CD4-positive, alpha-beta T cell treated with Interleukin-6 at 100 ng/mL for 8 hours (primary cell): ENCODE measurements at regions not wholly inside any gene's neighbourhood (a gene's known extent, or its start where the extent isn't known, plus 50 kb on each side); places are given as distances from the start of the nearest gene placed in this dataset.

Experiments used
- DNase-seq: peaks from one replicate; pipeline ENCODE4 v3.0.0-alpha.2; 2020; ENCODE audit warnings: mixed read lengths, low spot score

DNA sequence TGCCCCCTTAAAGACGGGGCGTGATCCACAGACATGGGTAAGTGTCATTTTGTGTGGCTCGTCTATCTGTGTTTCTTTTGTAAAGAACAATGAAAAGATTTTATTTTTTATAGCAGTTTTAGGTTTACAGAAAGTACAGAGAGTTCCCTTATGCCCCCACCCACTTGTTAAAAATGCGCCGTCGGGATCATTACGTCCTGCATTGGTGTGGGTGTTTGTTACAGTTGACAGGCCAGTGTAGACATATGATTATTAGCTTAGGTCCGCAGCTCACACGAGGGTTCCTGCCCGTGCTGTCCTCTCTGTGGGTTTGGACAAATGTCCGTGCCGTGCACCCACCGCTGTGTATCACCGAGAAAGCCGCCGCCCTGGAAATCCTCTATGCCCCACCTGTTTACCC lies 50.5 kb downstream of the RGS12 start:
- DNase-seq: no peak

- no peak for DNase-seq
Observed at GRCh38 chr4:3344104-3344503, 51.3 kb downstream of the RGS12 start.

DNA sequence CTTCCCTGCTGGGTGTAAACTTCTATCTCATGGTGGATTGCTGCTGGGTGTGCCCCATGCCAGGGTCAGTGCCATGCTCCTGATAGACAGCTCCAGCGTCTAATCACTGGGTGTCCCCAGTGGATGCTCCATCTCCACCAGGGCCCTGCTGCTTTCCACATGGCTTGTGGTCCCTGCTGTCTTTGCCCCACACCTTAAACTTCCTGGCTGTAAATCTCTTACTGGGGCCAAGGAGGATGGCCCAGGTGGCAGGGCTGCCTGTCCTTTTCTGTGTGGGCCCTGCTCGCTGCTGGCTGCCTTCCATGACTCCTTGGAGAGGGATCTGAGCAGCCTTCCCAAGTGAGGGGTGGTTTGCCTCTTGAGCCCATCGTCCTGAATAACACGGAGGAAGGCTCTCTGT lies 51.8 kb downstream of the RGS12 start:
- DNase-seq: no peak

DNA sequence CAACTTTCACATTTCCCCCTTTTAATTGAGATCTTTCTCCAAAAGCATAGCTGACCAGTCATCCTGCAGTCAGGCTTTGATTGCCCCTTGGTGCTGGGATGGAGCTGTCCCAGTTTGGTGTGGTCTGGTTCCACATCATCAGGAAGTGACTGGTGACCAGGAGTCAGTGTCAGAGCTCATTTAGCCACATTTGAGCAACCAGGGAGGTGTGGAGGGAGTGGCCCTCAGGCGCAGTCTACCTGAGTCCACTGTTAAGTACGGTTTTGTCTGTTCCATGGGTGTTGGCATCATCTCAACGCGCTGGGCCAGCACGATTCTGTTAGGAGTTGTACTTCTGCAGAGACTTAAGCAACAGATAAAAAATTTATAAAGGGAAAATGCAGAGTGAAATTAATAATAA lies 52.6 kb downstream of the RGS12 start:
- no peak for DNase-seq

DNA sequence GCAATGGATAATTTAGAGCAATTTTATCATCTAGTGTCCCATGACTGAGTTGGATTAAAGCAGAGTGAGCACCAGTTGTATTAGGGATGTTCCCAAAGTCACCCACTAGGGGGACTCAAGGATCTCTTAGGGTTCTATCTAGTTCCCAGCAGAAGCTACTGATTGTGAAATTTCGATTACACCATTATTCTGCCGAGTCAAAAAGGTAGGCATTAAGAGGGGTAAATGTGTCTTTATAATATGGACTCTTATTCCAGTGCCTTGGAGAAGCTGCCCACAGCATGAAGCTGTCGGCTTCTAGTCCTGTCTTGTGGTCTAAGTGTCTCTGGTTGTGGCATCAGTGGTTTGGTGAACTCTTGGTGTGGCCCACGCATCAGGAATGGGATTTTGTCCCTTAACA lies 53.3 kb downstream of the RGS12 start:
- DNase-seq: peak; percentile 56

GRCh38 chr4:3347871-3348270 lies 55.0 kb downstream of the RGS12 start:
- DNase-seq: no peak

- no peak for DNase-seq
Observed at GRCh38 chr4:3348621-3349020, 55.8 kb downstream of the RGS12 start.

- DNase-seq: no peak
Observed at GRCh38 chr4:3349116-3349515, 56.3 kb downstream of the RGS12 start.

- DNase-seq: no peak
Observed at GRCh38 chr4:3351997-3352396, 59.2 kb downstream of the RGS12 start.

GRCh38 chr4:3352505-3352904 lies 59.7 kb downstream of the RGS12 start:
- DNase-seq: no peak

DNA sequence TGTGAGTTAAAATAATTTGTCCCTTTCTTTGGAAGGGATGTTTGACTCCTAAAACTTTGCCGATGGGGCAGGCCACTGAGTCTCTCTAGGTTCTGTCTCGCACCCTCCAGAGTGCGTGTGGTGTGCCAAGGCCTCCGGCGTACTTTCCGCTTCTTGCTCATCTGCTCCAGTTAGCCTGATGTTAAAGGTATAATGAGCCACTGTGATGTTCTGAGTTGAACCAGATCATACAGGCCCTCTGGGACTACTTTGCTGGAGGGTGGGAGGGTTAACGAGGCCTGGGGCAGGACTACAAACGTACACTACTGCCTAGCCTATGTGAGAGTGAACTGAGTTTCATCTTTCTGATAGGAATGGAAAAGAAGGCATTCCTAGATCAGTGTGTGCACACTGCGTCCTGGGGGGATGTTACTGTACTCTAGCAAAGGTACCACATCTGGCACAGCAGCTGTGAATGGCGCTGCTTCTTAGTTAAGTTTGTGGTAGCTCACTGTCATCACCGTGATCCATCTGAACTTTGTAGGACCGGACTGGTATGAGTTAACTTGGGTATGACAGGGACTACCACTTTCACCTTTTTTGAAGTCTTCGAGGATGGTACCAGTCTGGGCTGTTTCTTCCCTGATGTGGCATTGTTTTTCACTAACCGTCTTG lies 60.2 kb downstream of the RGS12 start:
- DNase-seq: no peak

DNA sequence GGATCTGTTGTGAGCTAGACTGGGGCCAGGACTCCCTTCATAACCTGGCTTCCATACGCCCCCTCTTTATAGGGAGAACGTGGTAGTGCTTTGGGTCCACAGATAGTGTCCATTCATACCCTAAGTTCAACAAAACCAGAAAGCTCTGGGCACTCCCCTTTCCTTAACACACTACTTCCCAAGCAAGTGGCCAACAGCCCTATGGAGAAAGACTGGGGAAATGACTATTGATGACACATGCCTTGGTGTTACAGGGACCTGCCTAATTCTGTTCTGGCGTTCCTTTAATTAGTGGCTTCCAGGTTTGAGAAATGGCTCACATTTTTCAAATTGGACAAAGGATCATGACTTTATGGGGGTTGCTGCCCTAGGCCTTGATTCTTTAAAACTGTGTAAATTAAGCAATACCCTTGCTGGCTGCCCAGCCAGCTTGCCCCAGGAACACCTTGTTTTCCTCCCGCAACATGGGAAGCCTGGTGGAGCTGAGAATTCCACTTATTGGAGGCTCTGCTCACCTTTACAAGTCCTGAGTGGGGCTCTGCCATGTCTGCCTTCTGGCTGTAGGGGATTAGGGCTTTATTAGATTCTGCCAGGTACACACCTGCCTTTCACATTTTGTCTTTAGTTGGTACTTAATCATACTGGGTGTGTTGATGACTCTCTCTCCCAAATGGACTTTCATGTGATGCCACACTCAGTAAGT lies 61.1 kb downstream of the RGS12 start:
- DNase-seq: no peak

- DNase-seq: no peak
Observed at GRCh38 chr4:3354455-3354811, 61.6 kb downstream of the RGS12 start.

- DNase-seq: no peak
Observed at GRCh38 chr4:3355266-3355748, 62.5 kb downstream of the RGS12 start.

DNA sequence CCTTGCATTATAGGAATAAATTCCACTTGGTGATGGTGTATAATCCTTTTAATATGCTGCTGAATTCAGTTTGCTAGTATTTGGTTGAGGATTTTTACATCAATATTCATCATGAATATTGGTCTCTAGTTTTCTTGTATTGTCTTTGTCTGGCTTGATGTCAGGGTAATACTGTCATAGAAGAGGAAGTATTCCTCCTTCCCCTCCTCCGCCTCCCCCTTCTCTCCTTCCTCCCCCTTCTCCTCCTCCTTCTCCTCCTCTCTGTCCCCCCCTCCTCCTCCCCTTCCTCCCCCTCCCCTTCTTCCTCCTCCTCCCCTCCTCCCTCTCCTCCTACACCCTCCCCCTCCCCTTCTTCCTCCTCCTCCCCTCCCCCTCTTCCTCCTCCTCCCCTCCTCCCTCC lies 65.8 kb downstream of the RGS12 start:
- no peak for DNase-seq

GRCh38 chr4:3360777-3361176 lies 68.0 kb downstream of the RGS12 start:
- DNase-seq: no peak

GRCh38 chr4:3361406-3361805 lies 68.6 kb downstream of the RGS12 start:
- DNase-seq: no peak

DNA sequence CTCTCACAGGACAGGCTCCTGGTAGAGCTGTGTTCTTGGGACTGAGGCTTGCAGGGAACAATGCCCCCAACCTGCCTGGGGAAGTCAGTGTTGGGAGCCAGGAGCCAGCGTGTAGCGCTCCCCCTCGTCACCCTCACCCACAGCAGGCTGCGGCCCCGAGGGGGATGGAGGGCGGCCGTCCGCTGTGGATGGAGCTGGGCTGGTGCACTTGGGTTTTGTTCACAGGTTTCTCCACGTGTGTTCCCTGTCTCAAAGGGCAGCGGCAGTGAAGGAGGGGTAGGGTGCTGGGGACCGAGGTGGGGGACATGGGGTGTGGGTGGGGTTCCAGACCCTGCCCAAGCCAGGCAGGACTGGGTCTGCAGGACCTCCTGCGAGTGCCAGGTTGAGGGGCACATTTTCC lies 69.1 kb downstream of the RGS12 start:
- DNase-seq: no peak

DNA sequence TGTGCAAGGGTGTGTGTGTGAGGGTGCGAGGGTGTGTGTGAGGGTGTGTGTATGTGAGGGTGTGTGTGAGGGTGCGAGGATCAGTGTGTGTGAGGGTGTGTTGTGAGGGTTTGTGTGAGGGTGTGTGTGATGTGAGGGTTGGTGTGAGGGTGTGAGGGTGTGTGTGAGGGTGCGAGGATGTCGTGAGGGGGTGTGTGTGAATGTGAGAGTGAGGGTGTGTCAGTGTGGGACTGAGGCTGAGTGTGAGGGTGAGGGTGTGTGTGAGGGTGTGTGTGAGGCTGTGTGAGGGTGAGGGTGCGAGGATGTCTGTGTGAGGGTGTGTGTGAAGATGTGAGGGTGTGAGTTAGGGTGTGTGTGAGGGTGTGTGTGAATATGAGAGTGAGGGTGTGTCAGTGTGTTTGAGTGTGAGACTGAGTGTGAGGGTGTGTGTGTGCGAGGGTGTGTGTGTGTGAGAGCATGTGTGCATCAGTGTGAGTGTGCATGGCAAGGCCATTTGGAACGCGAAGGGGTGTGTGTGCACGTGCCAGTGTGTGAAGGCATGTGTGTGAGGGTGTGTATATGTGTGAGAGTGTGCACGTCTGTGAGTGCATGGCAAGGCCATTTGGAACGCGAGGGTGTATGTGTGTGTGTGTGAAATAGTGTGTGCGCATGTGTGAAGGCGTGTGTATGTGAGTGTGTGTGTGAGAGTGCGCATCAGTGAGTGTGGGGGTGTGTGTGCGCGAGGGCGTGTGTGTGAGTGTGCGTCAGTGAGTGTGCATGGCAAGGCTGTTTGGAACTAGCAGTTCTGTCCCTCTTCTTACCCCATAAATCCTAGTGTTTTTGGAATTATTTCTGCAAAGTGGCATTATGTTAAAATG lies 69.8 kb downstream of the RGS12 start:
- DNase-seq: no peak

DNA sequence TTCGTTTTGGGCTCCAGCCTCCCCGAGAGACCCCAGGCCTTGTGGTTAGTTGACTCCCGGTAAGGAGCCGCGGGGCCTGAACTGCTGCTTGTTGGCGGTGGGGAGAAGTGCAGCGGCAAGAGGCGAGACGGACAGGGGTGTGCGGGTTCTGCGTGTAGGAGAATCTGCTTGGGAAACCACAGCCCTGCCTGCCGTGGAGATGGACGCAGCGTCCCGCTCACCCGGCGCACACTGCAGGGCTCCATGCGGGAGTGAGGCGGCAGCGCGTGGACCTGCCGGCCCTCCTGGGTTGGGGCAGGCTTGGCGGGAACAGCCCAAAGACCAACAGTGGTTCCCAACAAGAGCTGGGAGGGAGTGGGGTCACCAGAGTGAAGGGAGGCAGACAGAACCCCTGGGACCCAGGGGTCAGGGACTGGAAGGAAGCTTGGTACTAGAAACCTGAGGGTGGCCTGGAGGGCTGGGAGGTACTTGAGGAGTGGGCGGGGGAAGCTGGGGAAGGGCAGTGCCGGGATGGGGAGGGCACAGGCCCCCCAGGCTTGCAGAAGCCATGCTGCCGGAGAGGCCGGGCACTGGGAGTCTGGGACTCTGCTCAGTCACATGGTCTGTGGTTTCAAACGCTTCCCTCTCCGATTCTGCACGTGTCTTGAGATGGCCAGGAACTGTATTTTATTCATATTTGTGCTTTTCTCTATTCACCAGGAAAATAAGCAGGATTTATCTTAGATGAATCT lies 70.8 kb downstream of the RGS12 start:
- DNase-seq: no peak

DNA sequence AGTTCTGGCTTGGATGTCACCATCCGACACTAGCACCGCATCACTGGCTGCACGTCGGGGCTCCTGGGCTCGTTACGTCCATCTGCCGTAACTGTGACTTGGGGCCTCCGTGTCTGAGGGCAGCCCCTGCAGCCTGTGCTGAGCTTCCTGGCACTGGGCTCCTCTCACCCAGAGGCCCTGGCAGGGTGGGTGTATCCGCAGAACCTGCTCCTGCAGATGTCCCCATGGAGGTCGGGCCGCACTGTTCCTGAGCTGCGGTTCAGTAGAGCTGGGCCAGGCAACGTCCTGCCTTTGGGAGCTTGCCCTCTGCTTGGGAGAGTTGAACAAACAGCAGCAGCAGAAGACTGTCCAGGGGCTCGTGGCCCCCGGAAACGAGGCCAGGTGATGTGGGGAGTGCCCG lies 71.4 kb downstream of the RGS12 start:
- no peak for DNase-seq

- no peak for DNase-seq
Observed at GRCh38 chr4:3364634-3365314, 72.0 kb downstream of the RGS12 start.
